H9 (cell line): ENCODE measurements at regions not wholly inside any gene's neighbourhood (a gene's known extent, or its start where the extent isn't known, plus 50 kb on each side); places are given as distances from the start of the nearest gene placed in this dataset.

Experiments used
- DNase-seq: peaks from one replicate; pipeline ENCODE4 v3.0.0-alpha.2; 2017
- H2AFZ ChIP-seq: one replicate; pipeline ENCODE4 v1.6.1; 2013; ENCODE audit warnings: mild to moderate bottlenecking, low read length, control low read depth, moderate library complexity
- H2AK5ac ChIP-seq: 2 replicates; pipeline ENCODE4 v1.6.1; 2013; ENCODE audit warnings: low read length, control low read depth, mixed read lengths; ENCODE audit not compliant: insufficient read length
- H2BK120ac ChIP-seq: one replicate; pipeline ENCODE4 v1.6.1; 2013; ENCODE audit warnings: low read depth, mild to moderate bottlenecking, low read length, control low read depth, inconsistent platforms; ENCODE audit not compliant: poor library complexity, severe bottlenecking
- H2BK12ac ChIP-seq: 2 replicates; pipeline ENCODE4 v1.6.1; 2013; ENCODE audit warnings: low read length, control low read depth, mixed read lengths, low read depth; ENCODE audit not compliant: insufficient read length
- H2BK15ac ChIP-seq: 2 replicates; pipeline ENCODE4 v1.6.1; 2013; ENCODE audit warnings: low read depth, low read length, control low read depth
- H2BK20ac ChIP-seq: one replicate; pipeline ENCODE4 v1.6.1; 2013; ENCODE audit warnings: low read depth, mild to moderate bottlenecking, low read length, control low read depth, inconsistent platforms; ENCODE audit not compliant: poor library complexity, severe bottlenecking
- H2BK5ac ChIP-seq: 2 replicates; pipeline ENCODE4 v1.6.1; 2013; ENCODE audit warnings: low read length, control low read depth, mixed read lengths; ENCODE audit not compliant: insufficient read length
- H3K14ac ChIP-seq: 2 replicates; pipeline ENCODE4 v1.6.1; 2013; ENCODE audit warnings: low read length, control low read depth; ENCODE audit not compliant: insufficient read depth
- H3K18ac ChIP-seq: 2 replicates; pipeline ENCODE4 v1.6.1; 2013; ENCODE audit warnings: low read depth, mild to moderate bottlenecking, mixed read lengths, low read length, control low read depth; ENCODE audit not compliant: insufficient read length
- H3K23ac ChIP-seq: 2 replicates; pipeline ENCODE4 v1.6.1; 2013; ENCODE audit warnings: low read length, control low read depth, mixed read lengths, low read depth; ENCODE audit not compliant: insufficient read length
- H3K23me2 ChIP-seq: 2 replicates; pipeline ENCODE4 v1.6.1; 2013; ENCODE audit warnings: low read depth, mild to moderate bottlenecking, mixed read lengths, low read length, control low read depth; ENCODE audit not compliant: insufficient read length, poor library complexity, severe bottlenecking
- H3K27ac ChIP-seq: 2 replicates; pipeline ENCODE4 v1.5.1; 2013; ENCODE audit warnings: low read length, control low read depth, mixed read lengths, low read depth; ENCODE audit not compliant: insufficient read length
- H3K27me3 ChIP-seq: 2 replicates; pipeline ENCODE4 v1.6.1; 2013; ENCODE audit warnings: low read length, control low read depth, inconsistent platforms; ENCODE audit not compliant: insufficient read depth
- H3K4ac ChIP-seq: 2 replicates; pipeline ENCODE4 v1.6.1; 2013; ENCODE audit warnings: low read depth, mild to moderate bottlenecking, control low read depth, inconsistent platforms, low read length, moderate library complexity
- H3K4me1 ChIP-seq: 2 replicates; pipeline ENCODE4 v1.6.1; 2013; ENCODE audit warnings: low read length, control low read depth, inconsistent platforms; ENCODE audit not compliant: insufficient read depth
- H3K4me2 ChIP-seq: 2 replicates; pipeline ENCODE4 v1.6.1; 2013; ENCODE audit warnings: low read length, control low read depth, mixed read lengths; ENCODE audit not compliant: insufficient read length, insufficient read depth
- H3K56ac ChIP-seq: 2 replicates; pipeline ENCODE4 v1.6.1; 2013; ENCODE audit warnings: low read depth, mild to moderate bottlenecking, mixed read lengths, low read length, control low read depth; ENCODE audit not compliant: insufficient read length
- H3K79me1 ChIP-seq: 2 replicates; pipeline ENCODE4 v1.6.1; 2013; ENCODE audit warnings: low read depth, mild to moderate bottlenecking, moderate library complexity, low read length, control low read depth, inconsistent platforms; ENCODE audit not compliant: insufficient read depth, poor library complexity, severe bottlenecking
- H3K79me2 ChIP-seq: 2 replicates; pipeline ENCODE4 v1.6.1; 2013; ENCODE audit warnings: low read length, control low read depth, inconsistent platforms; ENCODE audit not compliant: insufficient read depth
- H3K9ac ChIP-seq: 2 replicates; pipeline ENCODE4 v1.6.1; 2013; ENCODE audit warnings: low read length, control low read depth, mixed read lengths; ENCODE audit not compliant: insufficient read length; ENCODE audit errors: extremely low read depth
- H3K9me3 ChIP-seq: one replicate; pipeline ENCODE4 v1.6.1; 2013; ENCODE audit warnings: low read depth, low read length, inconsistent platforms; ENCODE audit not compliant: control insufficient read depth
- H3T11ph ChIP-seq: one replicate; pipeline ENCODE4 v1.6.1; 2013; ENCODE audit warnings: mild to moderate bottlenecking, low read length, control low read depth, inconsistent platforms
- H4K20me1 ChIP-seq: one replicate; pipeline ENCODE4 v1.6.1; 2013; ENCODE audit not compliant: control insufficient read depth, insufficient read length, insufficient read depth
- H4K5ac ChIP-seq: 2 replicates; pipeline ENCODE4 v1.6.1; 2013; ENCODE audit warnings: low read depth, mild to moderate bottlenecking, mixed read lengths, low read length, control low read depth; ENCODE audit not compliant: insufficient read length
- H4K8ac ChIP-seq: replicated peaks from 2 replicates; pipeline ENCODE4 v1.6.1; 2013; ENCODE audit warnings: low read length, control low read depth, mixed read lengths, low read depth; ENCODE audit not compliant: insufficient read length
- H4K91ac ChIP-seq: 2 replicates; pipeline ENCODE4 v1.6.1; 2013; ENCODE audit warnings: low read depth, mild to moderate bottlenecking, moderate library complexity, mixed read lengths, low read length, control low read depth; ENCODE audit not compliant: insufficient read length
- H3K27ac Mint-ChIP-seq, 3 experiments: 2 replicates in 2 of 3; 3 replicates in 1 of 3; pipeline ENCODE4 v1.8.0; 2020 to 2021; ENCODE audit warnings: mixed read lengths in 3 of 3, mild to moderate bottlenecking in 1 of 3, moderate library complexity in 1 of 3
- H3K27me3 Mint-ChIP-seq: 2 replicates; pipeline ENCODE4 v1.8.0; 2021; ENCODE audit warnings: low read depth, mild to moderate bottlenecking, moderate library complexity, mixed read lengths
- H3K36me3 Mint-ChIP-seq, 3 experiments: 2 replicates in 2 of 3; 3 replicates in 1 of 3; pipeline ENCODE4 v1.8.0; 2020 to 2021; ENCODE audit warnings: low read depth in 3 of 3, mixed read lengths in 3 of 3; ENCODE audit not compliant: insufficient read depth in 1 of 3
- H3K4me1 Mint-ChIP-seq, 2 experiments: 2 replicates each; pipeline ENCODE4 v1.8.0; 2020; ENCODE audit warnings: mixed read lengths in 2 of 2
- H3K4me3 Mint-ChIP-seq, 2 experiments: 2 replicates in 1 of 2; 3 replicates in 1 of 2; pipeline ENCODE4 v1.8.0; 2020 to 2021; ENCODE audit warnings: mild to moderate bottlenecking in 2 of 2, mixed read lengths in 2 of 2, moderate library complexity in 1 of 2
- H3K9me3 Mint-ChIP-seq, 2 experiments: 2 replicates in 1 of 2; 3 replicates in 1 of 2; pipeline ENCODE4 v1.8.0; 2020; ENCODE audit warnings: mild to moderate bottlenecking in 2 of 2, mixed read lengths in 2 of 2, moderate library complexity in 1 of 2
- CTCF ChIP-seq: fragments of 200-600 bp; sonication (generic); conservative IDR thresholded peaks from 3 replicates; pipeline ENCODE4 v1.8.0; 2021; ENCODE audit warnings: antibody characterized with exemption, mild to moderate bottlenecking
- WGBS: extraction: QIAGEN DNeasy Blood & Tissue Kit; methylation state at CpG from one replicate; pipeline ENCODE4 v1.1.7; 2013; ENCODE audit warnings: missing lambda C conversion rate, low lambda C conversion rate, mixed read lengths; ENCODE audit not compliant: insufficient read length; ENCODE audit errors: extremely low coverage; 5-methylcytosine and 5-hydroxymethylcytosine counted together

GRCh38 chr17:70242781-70243437 lies 73.6 kb downstream of the KCNJ2 start:
- Histone ChIP-seq H3K9ac (no peak overlapping the region), H2AK5ac (no peak overlapping the region), H3K23ac (no peak overlapping the region), H3K9me3 (no peaks in the 10 kb centered on the region), H2BK15ac (no peak overlapping the region), H2BK5ac (no peak overlapping the region), H4K91ac (no peak overlapping the region), H3K4ac (no peak overlapping the region), H2BK12ac (no peak overlapping the region), H3T11ph (no peak overlapping the region), H2BK20ac (no peak overlapping the region), H3K27me3 (no peaks in the 10 kb centered on the region), H3K4me2 (no peak overlapping the region), H3K56ac (no peak overlapping the region), H3K79me2 (no peaks in the 10 kb centered on the region), H3K23me2 (no peaks in the 10 kb centered on the region), H4K20me1 (no peaks in the 10 kb centered on the region), H3K14ac (no peak overlapping the region), H3K4me1 (no peaks in the 10 kb centered on the region), H2BK120ac (no peak overlapping the region), H4K5ac (no peak overlapping the region), H3K18ac (no peak overlapping the region), H2AFZ (no peak overlapping the region), H3K79me1 (no peaks in the 10 kb centered on the region), H4K8ac (no peak overlapping the region), H3K27ac (no peak overlapping the region)
- Mint-ChIP-seq H3K36me3 (peaks cover 0 to 4% (median 0%) of the 10 kb centered on the region in 3 experiments; a peak in 2 of 7 replicates), H3K27ac (no peak overlapping the region), H3K27me3 (no peaks in the 10 kb centered on the region), H3K9me3 (peaks cover 1 to 2% of the 10 kb centered on the region in 2 experiments; a peak in 4 of 5 replicates), H3K4me3 (no peak overlapping the region), H3K4me1 (no peaks in the 10 kb centered on the region)
- no peak for TF ChIP-seq CTCF
- DNase-seq = no peak
- no CpG with 5 or more reads among the region's 7 CpGs for WGBS
